Mesenchymal stem cell (in vitro differentiated cells and primary cell): ENCODE measurements at regions not wholly inside any gene's neighbourhood (a gene's known extent, or its start where the extent isn't known, plus 50 kb on each side); places are given as distances from the start of the nearest gene placed in this dataset.

ENCODE experiments used
- DNase-seq: peaks from one replicate; pipeline ENCODE4 v3.0.0-alpha.2; 2013
- H2AFZ ChIP-seq: one replicate; pipeline ENCODE4 v1.6.1; 2013; ENCODE audit warnings: low read depth, mild to moderate bottlenecking, control low read depth, inconsistent platforms, low read length, moderate library complexity
- H2AK5ac ChIP-seq: 2 replicates; pipeline ENCODE4 v1.6.1; 2013; ENCODE audit warnings: low read length, moderate library complexity, mild to moderate bottlenecking, inconsistent platforms; ENCODE audit not compliant: severe bottlenecking
- H2BK120ac ChIP-seq: one replicate; pipeline ENCODE4 v1.6.1; 2013; ENCODE audit warnings: low read depth, mild to moderate bottlenecking, inconsistent platforms, low read length, moderate library complexity
- H2BK12ac ChIP-seq, 2 experiments: one replicate each; pipeline ENCODE4 v1.6.1; 2013; ENCODE audit warnings: inconsistent platforms in 2 of 2, low read length in 2 of 2, mild to moderate bottlenecking in 2 of 2, moderate library complexity in 2 of 2, control low read depth in 1 of 2
- H2BK15ac ChIP-seq: one replicate; pipeline ENCODE4 v1.6.1; 2013; ENCODE audit warnings: mild to moderate bottlenecking, low read depth, inconsistent platforms; ENCODE audit not compliant: poor library complexity, severe bottlenecking
- H2BK5ac ChIP-seq: 2 replicates; pipeline ENCODE4 v1.6.1; 2013; ENCODE audit warnings: low read depth, mild to moderate bottlenecking, low read length, control low read depth, inconsistent platforms; ENCODE audit not compliant: poor library complexity, severe bottlenecking
- H3K14ac ChIP-seq, 2 experiments: one replicate each; pipeline ENCODE4 v1.6.1; 2013; ENCODE audit warnings: inconsistent platforms in 2 of 2, low read length in 2 of 2, control low read depth in 1 of 2, mild to moderate bottlenecking in 1 of 2, moderate library complexity in 1 of 2
- H3K18ac ChIP-seq, 2 experiments: one replicate each; pipeline ENCODE4 v1.6.1; 2013; ENCODE audit warnings: inconsistent platforms in 2 of 2, low read length in 2 of 2, control low read depth in 1 of 2, low read depth in 1 of 2, mild to moderate bottlenecking in 1 of 2
- H3K23ac ChIP-seq, 2 experiments: one replicate each; pipeline ENCODE4 v1.6.1; 2013; ENCODE audit warnings: inconsistent platforms in 2 of 2, low read length in 2 of 2, mild to moderate bottlenecking in 2 of 2, moderate library complexity in 2 of 2, control low read depth in 1 of 2
- H3K27ac ChIP-seq: 2 replicates; pipeline ENCODE4 v1.5.1; 2013; ENCODE audit warnings: mild to moderate bottlenecking, moderate library complexity, low read length, control low read depth, inconsistent platforms; ENCODE audit not compliant: poor library complexity, severe bottlenecking
- H3K27me3 ChIP-seq, 2 experiments: 2 replicates each; pipeline versions ENCODE4 v1.6.1 to v1.7.0; 2013; ENCODE audit warnings: low read length in 2 of 2, mild to moderate bottlenecking in 2 of 2, moderate library complexity in 2 of 2, control low read depth in 1 of 2, inconsistent platforms in 1 of 2; ENCODE audit not compliant: control insufficient read depth in 1 of 2, insufficient read depth in 1 of 2
- H3K36me3 ChIP-seq, 2 experiments: 2 replicates each; pipeline versions ENCODE4 v1.6.1 to v1.7.0; 2013; ENCODE audit warnings: low read length in 2 of 2, control low read depth in 1 of 2, inconsistent platforms in 1 of 2, low read depth in 1 of 2, mild to moderate bottlenecking in 1 of 2; ENCODE audit not compliant: insufficient read depth in 2 of 2, control insufficient read depth in 1 of 2
- H3K4ac ChIP-seq, 2 experiments: one replicate each; pipeline ENCODE4 v1.6.1; 2013; ENCODE audit warnings: inconsistent platforms in 2 of 2, low read length in 2 of 2, mild to moderate bottlenecking in 2 of 2, moderate library complexity in 2 of 2, control low read depth in 1 of 2, low read depth in 1 of 2
- H3K4me1 ChIP-seq: 2 replicates; pipeline ENCODE4 v1.6.1; 2013; ENCODE audit warnings: low read depth, low read length, control low read depth; ENCODE audit not compliant: control insufficient read depth, insufficient read depth
- H3K4me2 ChIP-seq: 2 replicates; pipeline ENCODE4 v1.6.1; 2013; ENCODE audit warnings: low read length, mild to moderate bottlenecking, inconsistent platforms; ENCODE audit not compliant: poor library complexity, severe bottlenecking
- H3K4me3 ChIP-seq, 2 experiments: 2 replicates each; pipeline versions ENCODE4 v1.5.1 to v1.7.0; 2013; ENCODE audit warnings: low read length in 2 of 2, mild to moderate bottlenecking in 2 of 2, control low read depth in 1 of 2, low read depth in 1 of 2; ENCODE audit not compliant: insufficient read depth in 1 of 2
- H3K79me1 ChIP-seq: replicated peaks from 2 replicates; pipeline ENCODE4 v1.6.1; 2013; ENCODE audit warnings: mild to moderate bottlenecking, control low read depth, low read length, inconsistent platforms; ENCODE audit not compliant: poor library complexity, severe bottlenecking
- H3K9ac ChIP-seq: 2 replicates; pipeline ENCODE4 v1.7.0; 2013; ENCODE audit warnings: mild to moderate bottlenecking, low read length, moderate library complexity
- H3K9me3 ChIP-seq: 2 replicates; pipeline ENCODE4 v1.7.0; 2013; ENCODE audit warnings: mild to moderate bottlenecking, low read length; ENCODE audit not compliant: control insufficient read depth
- H4K8ac ChIP-seq: one replicate; pipeline ENCODE4 v1.6.1; 2013; ENCODE audit warnings: inconsistent platforms, mild to moderate bottlenecking, low read length, moderate library complexity
- H4K91ac ChIP-seq: one replicate; pipeline ENCODE4 v1.6.1; 2013; ENCODE audit warnings: mild to moderate bottlenecking, low read length, inconsistent platforms
- WGBS: methylation state at CpG from one replicate; pipeline ENCODE4 v1.1.7; 2013; ENCODE audit warnings: mixed read lengths; 5-methylcytosine and 5-hydroxymethylcytosine counted together

DNA sequence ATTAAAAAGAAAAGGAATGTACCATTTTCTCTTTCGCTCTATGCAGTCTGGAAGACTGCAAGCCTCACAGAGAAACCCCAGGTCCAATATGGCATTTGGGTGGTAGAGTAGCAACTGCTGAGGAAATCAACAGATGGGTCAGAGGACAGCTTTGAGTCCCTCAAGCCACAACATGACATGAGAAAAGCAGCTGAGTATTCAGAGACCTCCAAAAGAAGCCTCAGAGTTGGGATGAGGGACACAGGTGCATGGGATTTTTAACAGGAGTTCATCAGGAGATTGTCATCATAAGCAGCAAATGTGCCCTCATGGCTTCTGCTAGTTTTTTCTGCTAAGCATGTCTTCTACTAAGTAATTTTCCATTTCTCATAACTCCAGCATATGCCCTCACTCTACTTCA is 111.6 kb downstream of the BLID start:
- Histone ChIP-seq H3K36me3 (no peaks in the 10 kb centered on the region), H3K23ac (no peak overlapping the region), H3K27me3 (no peaks in the 10 kb centered on the region), H3K4ac (no peak overlapping the region), H3K18ac (no peak overlapping the region), H3K4me1 (no peaks in the 10 kb centered on the region), H4K91ac (no peak overlapping the region), H3K14ac (no peak overlapping the region), H3K79me1 (no peaks in the 10 kb centered on the region), H2BK120ac (no peak overlapping the region), H3K4me3 (no peak overlapping the region), H3K9me3 (no peaks in the 10 kb centered on the region), H3K4me2 (no peak overlapping the region), H2BK12ac (no peak overlapping the region), H3K27ac (no peak overlapping the region), H2AK5ac (no peak overlapping the region), H2BK15ac (no peak overlapping the region), H3K9ac (no peak overlapping the region), H2BK5ac (no peak overlapping the region), H4K8ac (no peak overlapping the region), H2AFZ (no peak overlapping the region)
- 100% methylated on average over 1 of the region's 1 CpG for WGBS
- no peak for DNase-seq

DNA sequence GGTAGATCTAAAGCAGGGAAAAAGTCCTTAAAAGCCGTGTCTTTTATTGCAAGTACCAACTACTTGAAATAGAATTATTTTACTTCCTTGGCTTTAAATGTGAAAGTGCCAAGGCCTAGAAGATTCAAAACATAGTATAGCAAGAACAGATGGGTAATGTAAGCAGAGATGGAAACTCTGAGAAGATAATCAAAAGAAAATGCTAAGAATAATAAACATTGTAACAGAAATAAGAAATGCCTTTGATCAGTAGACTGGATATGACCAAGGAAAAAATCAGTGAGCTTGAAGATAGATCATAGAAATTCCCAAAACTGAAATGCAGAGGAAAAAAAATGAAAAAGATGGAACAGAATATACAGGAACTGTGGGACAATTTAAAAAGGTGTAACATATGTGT is 113.1 kb downstream of the BLID start:
- no peak overlapping the region for H2BK15ac ChIP-seq
- H3K27me3 ChIP-seq: no peaks in the 10 kb centered on the region
- H3K4me2 ChIP-seq: no peak overlapping the region
- no peak overlapping the region for H3K27ac ChIP-seq
- no peaks in the 10 kb centered on the region for H3K4me1 ChIP-seq
- H3K36me3 ChIP-seq: no peaks in the 10 kb centered on the region
- no peak overlapping the region for H3K9ac ChIP-seq
- no peak overlapping the region for H3K4ac ChIP-seq
- no peak overlapping the region for H3K4me3 ChIP-seq
- no CpG with 5 or more reads among the region's 1 CpG for WGBS
- peak; percentile 7 for DNase-seq
- H3K14ac ChIP-seq: no peak overlapping the region
- H4K91ac ChIP-seq: no peak overlapping the region
- no peak overlapping the region for H2AFZ ChIP-seq
- no peak overlapping the region for H2BK12ac ChIP-seq
- no peaks in the 10 kb centered on the region for H3K79me1 ChIP-seq
- H2BK5ac ChIP-seq: no peak overlapping the region
- no peak overlapping the region for H2BK120ac ChIP-seq
- H3K23ac ChIP-seq: no peak overlapping the region
- no peak overlapping the region for H3K18ac ChIP-seq
- no peaks in the 10 kb centered on the region for H3K9me3 ChIP-seq
- H2AK5ac ChIP-seq: no peak overlapping the region
- no peak overlapping the region for H4K8ac ChIP-seq

DNA sequence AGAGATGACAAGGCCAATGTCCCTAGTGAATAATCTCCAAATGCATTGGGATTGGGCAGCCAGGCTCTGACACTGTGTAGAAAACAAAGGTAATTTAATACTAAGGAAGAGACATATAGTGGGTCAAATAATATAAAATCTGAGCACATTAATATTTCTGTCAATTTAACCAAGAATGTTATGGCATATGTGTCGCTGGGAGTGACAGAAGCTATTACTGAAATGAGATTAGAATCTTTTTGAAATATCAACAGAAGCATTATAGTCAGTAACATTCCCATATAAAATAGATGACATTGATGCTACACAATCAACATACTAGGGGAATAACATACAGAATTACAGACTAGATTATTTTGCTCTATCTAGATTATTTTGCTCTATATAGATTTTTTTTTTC is 114.0 kb downstream of the BLID start:
- Histone ChIP-seq H3K9ac (no peak overlapping the region), H3K18ac (no peak overlapping the region), H2BK120ac (no peak overlapping the region), H3K4me2 (no peak overlapping the region), H3K23ac (no peak overlapping the region), H3K4me3 (no peak overlapping the region), H3K36me3 (no peaks in the 10 kb centered on the region), H2BK15ac (no peak overlapping the region), H3K27ac (no peak overlapping the region), H3K14ac (no peak overlapping the region), H3K4ac (no peak overlapping the region), H4K91ac (no peak overlapping the region), H2AFZ (no peak overlapping the region), H3K27me3 (no peaks in the 10 kb centered on the region), H4K8ac (no peak overlapping the region), H3K4me1 (no peaks in the 10 kb centered on the region), H3K9me3 (no peaks in the 10 kb centered on the region), H2BK5ac (no peak overlapping the region), H2BK12ac (no peak overlapping the region), H3K79me1 (no peaks in the 10 kb centered on the region), H2AK5ac (no peak overlapping the region)
- WGBS: no CpG with 5 or more reads among the region's 1 CpG
- DNase-seq: no peak

DNA sequence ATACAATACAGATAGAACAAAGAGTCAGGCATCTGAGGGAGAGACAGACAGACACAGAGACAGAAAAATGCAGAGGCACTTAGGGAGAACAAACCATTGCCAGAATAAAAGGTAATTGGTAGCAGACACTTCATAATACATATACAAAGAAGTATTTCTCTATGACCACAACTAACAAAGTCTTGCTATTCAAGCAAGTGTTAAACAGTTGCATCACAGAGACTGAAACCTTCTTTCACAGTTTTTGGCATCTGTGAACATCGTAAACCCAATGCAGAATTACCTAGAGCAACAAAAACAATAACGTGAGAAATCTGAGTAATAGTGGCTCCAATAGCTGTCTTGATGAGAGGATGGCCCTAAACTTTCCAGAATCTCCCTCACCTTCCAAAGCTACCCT is 116.4 kb downstream of the BLID start:
- Histone ChIP-seq H3K9me3 (no peaks in the 10 kb centered on the region), H2BK120ac (no peak overlapping the region), H2BK5ac (no peak overlapping the region), H3K4me3 (no peak overlapping the region), H2AFZ (no peak overlapping the region), H4K91ac (no peak overlapping the region), H3K14ac (no peak overlapping the region), H3K27ac (no peak overlapping the region), H4K8ac (no peak overlapping the region), H3K4me2 (no peak overlapping the region), H3K36me3 (no peaks in the 10 kb centered on the region), H3K23ac (no peak overlapping the region), H2AK5ac (no peak overlapping the region), H3K79me1 (no peaks in the 10 kb centered on the region), H3K27me3 (no peaks in the 10 kb centered on the region), H2BK12ac (no peak overlapping the region), H3K9ac (no peak overlapping the region), H3K4me1 (no peaks in the 10 kb centered on the region), H3K4ac (no peak overlapping the region), H2BK15ac (no peak overlapping the region), H3K18ac (no peak overlapping the region)
- no peak for DNase-seq
- WGBS: 100% methylated on average over 1 of the region's 2 CpGs
